ENCODE measurements at regions not wholly inside any gene's neighbourhood (a gene's known extent, or its start where the extent isn't known, plus 50 kb on each side); places are given as distances from the start of the nearest gene placed in this dataset.

DNA sequence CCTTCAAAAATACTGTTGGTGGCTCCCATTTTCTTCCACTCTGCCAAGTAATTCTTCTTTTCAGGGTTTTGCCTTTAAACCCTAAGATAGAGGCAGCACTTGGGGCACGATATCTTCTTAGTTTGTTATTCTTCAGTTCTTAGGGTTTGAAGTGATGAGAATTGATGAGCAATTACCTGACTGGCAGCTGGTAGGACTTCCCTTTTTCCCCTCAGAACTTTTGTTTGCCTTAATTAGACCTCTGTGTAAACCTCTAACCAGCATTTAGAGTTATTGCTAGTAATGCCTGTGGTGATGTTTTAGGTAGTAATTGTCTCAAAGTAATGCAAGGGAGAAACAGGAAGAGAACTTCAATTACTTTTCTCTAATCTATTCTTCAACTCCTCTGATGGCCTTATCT lies 683.5 kb downstream of the RPL10L start:
- no peaks in the 10 kb centered on the region for H3K36me3 ChIP-seq (ENCODE audit: insufficient read depth, low read length)
- H3K4me1 Mint-ChIP-seq (ENCODE audit: low read depth, unreplicated experiment), result no peaks in the 10 kb centered on the region
- H3K79me2 ChIP-seq (ENCODE audit: insufficient read depth, low read length), result no peaks in the 10 kb centered on the region
- no peaks in the 10 kb centered on the region for H3K27me3 ChIP-seq (ENCODE audit: insufficient read depth, low read length)
- H3K27ac ChIP-seq (ENCODE audit: low read depth, low read length), result no peak overlapping the region
- no peak overlapping the region for H3K4me3 ChIP-seq (ENCODE audit: insufficient read depth, low read depth, low read length)
- no peak for FAIRE-seq
- no peak overlapping the region for H3K9ac ChIP-seq (ENCODE audit: low read length)
- H3K27me3 Mint-ChIP-seq (ENCODE audit: low read depth, unreplicated experiment), result no peaks in the 10 kb centered on the region
- no peaks in the 10 kb centered on the region for H3K9me3 ChIP-seq (ENCODE audit: insufficient read depth, low read depth, low read length)
- no peaks in the 10 kb centered on the region for H4K20me1 ChIP-seq (ENCODE audit: insufficient read depth, low read length)
- no peak for DNase-seq (ENCODE audit: low read depth)
- H3K9me3 Mint-ChIP-seq (ENCODE audit: unreplicated experiment), result peaks cover 3% of the 10 kb centered on the region
- H3K36me3 Mint-ChIP-seq (ENCODE audit: low read depth, unreplicated experiment), result no peaks in the 10 kb centered on the region
- H3K27ac Mint-ChIP-seq (ENCODE audit: unreplicated experiment), result no peak overlapping the region
- H3K4me2 ChIP-seq (ENCODE audit: low read length), result no peak overlapping the region
- H3K4me3 Mint-ChIP-seq (ENCODE audit: unreplicated experiment), result no peak overlapping the region
- TF ChIP-seq EZH2 (IDR thresholded peaks at IDR 0.05; ENCODE audit: insufficient read depth, low read length), result no peak
- TF ChIP-seq, protein P1, sequence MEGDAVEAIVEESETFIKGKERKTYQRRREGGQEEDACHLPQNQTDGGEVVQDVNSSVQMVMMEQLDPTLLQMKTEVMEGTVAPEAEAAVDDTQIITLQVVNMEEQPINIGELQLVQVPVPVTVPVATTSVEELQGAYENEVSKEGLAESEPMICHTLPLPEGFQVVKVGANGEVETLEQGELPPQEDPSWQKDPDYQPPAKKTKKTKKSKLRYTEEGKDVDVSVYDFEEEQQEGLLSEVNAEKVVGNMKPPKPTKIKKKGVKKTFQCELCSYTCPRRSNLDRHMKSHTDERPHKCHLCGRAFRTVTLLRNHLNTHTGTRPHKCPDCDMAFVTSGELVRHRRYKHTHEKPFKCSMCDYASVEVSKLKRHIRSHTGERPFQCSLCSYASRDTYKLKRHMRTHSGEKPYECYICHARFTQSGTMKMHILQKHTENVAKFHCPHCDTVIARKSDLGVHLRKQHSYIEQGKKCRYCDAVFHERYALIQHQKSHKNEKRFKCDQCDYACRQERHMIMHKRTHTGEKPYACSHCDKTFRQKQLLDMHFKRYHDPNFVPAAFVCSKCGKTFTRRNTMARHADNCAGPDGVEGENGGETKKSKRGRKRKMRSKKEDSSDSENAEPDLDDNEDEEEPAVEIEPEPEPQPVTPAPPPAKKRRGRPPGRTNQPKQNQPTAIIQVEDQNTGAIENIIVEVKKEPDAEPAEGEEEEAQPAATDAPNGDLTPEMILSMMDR (IDR thresholded peaks at IDR 0.05; ENCODE audit: insufficient read depth, low read depth, low read length), result no peak
- no peak overlapping the region for H2AFZ ChIP-seq (ENCODE audit: low read depth, low read length)
- no peaks in the 10 kb centered on the region for H3K4me1 ChIP-seq (ENCODE audit: insufficient read depth, low read length)

DNA sequence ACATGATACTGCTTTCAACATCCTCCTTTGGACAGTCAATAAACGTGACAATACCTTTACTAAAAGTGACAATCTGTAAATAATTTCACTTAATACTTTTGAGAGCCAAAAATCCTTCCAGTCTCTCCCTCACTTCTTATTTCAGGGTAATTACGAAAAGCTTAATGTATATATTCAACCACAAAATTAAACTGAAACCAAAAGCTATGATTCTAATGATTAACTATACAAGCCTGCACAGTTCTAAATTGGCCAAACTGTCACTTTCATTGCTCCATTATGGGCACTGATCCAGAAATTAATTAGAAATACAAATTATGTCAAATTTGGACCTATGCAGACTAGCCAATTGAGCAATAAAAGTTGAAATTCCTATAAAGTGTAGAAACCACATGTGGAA lies 696.5 kb upstream of the MIS18BP1 start:
- Mint-ChIP-seq H3K27me3 (ENCODE audit: low read depth, unreplicated experiment) (no peaks in the 10 kb centered on the region), H3K4me3 (ENCODE audit: unreplicated experiment) (no peak overlapping the region), H3K4me1 (ENCODE audit: low read depth, unreplicated experiment) (no peaks in the 10 kb centered on the region), H3K36me3 (ENCODE audit: low read depth, unreplicated experiment) (no peaks in the 10 kb centered on the region), H3K9me3 (ENCODE audit: unreplicated experiment) (no peaks in the 10 kb centered on the region), H3K27ac (ENCODE audit: unreplicated experiment) (no peak overlapping the region)
- TF ChIP-seq, protein P1 (IDR thresholded peaks at IDR 0.05; ENCODE audit: insufficient read depth, low read depth, low read length), result no peak
- no peak for TF ChIP-seq EZH2 (IDR thresholded peaks at IDR 0.05; ENCODE audit: insufficient read depth, low read length)
- Histone ChIP-seq H3K4me1 (ENCODE audit: insufficient read depth, low read length) (no peaks in the 10 kb centered on the region), H3K9me3 (ENCODE audit: insufficient read depth, low read depth, low read length) (no peaks in the 10 kb centered on the region), H3K36me3 (ENCODE audit: insufficient read depth, low read length) (no peaks in the 10 kb centered on the region), H3K27ac (ENCODE audit: low read depth, low read length) (no peak overlapping the region), H4K20me1 (ENCODE audit: insufficient read depth, low read length) (no peaks in the 10 kb centered on the region), H3K27me3 (ENCODE audit: insufficient read depth, low read length) (no peaks in the 10 kb centered on the region), H2AFZ (ENCODE audit: low read depth, low read length) (no peak overlapping the region), H3K9ac (ENCODE audit: low read length) (no peak overlapping the region), H3K4me2 (ENCODE audit: low read length) (no peak overlapping the region), H3K4me3 (ENCODE audit: insufficient read depth, low read depth, low read length) (no peak overlapping the region), H3K79me2 (ENCODE audit: insufficient read depth, low read length) (no peaks in the 10 kb centered on the region)
- no peak for FAIRE-seq
- no peak for DNase-seq (ENCODE audit: low read depth)

DNA sequence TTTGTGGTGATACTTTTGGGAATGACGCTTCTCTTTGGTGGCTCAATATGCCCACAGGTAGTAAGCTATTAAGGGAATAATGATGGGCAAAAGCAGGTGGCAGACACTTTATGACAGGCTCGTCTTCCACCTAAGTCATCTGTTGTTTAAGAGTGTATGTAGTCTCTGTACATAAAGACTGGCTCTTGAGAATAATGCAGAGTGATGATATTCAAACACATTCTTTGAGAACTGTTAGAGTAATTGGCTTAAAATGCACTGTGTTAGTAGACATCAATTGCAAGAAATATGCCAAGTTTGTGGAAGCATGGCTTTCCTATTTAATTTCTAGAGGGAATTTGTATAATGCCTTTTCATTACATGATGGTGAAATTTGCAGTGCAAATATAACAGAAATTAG lies 694.8 kb upstream of the MIS18BP1 start:
- Mint-ChIP-seq H3K27ac (ENCODE audit: unreplicated experiment) (no peak overlapping the region), H3K4me3 (ENCODE audit: unreplicated experiment) (no peak overlapping the region), H3K4me1 (ENCODE audit: low read depth, unreplicated experiment) (no peaks in the 10 kb centered on the region), H3K36me3 (ENCODE audit: low read depth, unreplicated experiment) (no peaks in the 10 kb centered on the region), H3K27me3 (ENCODE audit: low read depth, unreplicated experiment) (no peaks in the 10 kb centered on the region), H3K9me3 (ENCODE audit: unreplicated experiment) (no peaks in the 10 kb centered on the region)
- Histone ChIP-seq H4K20me1 (ENCODE audit: insufficient read depth, low read length) (no peaks in the 10 kb centered on the region), H3K79me2 (ENCODE audit: insufficient read depth, low read length) (no peaks in the 10 kb centered on the region), H3K36me3 (ENCODE audit: insufficient read depth, low read length) (no peaks in the 10 kb centered on the region), H3K9ac (ENCODE audit: low read length) (no peak overlapping the region), H2AFZ (ENCODE audit: low read depth, low read length) (no peak overlapping the region), H3K4me1 (ENCODE audit: insufficient read depth, low read length) (no peaks in the 10 kb centered on the region), H3K4me3 (ENCODE audit: insufficient read depth, low read depth, low read length) (no peak overlapping the region), H3K27me3 (ENCODE audit: insufficient read depth, low read length) (no peaks in the 10 kb centered on the region), H3K4me2 (ENCODE audit: low read length) (no peak overlapping the region), H3K9me3 (ENCODE audit: insufficient read depth, low read depth, low read length) (no peaks in the 10 kb centered on the region), H3K27ac (ENCODE audit: low read depth, low read length) (no peak overlapping the region)
- no peak for TF ChIP-seq EZH2 (IDR thresholded peaks at IDR 0.05; ENCODE audit: insufficient read depth, low read length)
- no peak for DNase-seq (ENCODE audit: low read depth)
- FAIRE-seq, result no peak
